HEK293T (cell line): ENCODE measurements at regions not wholly inside any gene's neighbourhood (a gene's known extent, or its start where the extent isn't known, plus 50 kb on each side); places are given as distances from the start of the nearest gene placed in this dataset.
"Not testable (repeated sequence)": the region's sequence is repeated elsewhere in the genome, so short reads cannot be mapped to it uniquely, and the experiment has no call there.

Source experiments
- CTBP1 ChIP-seq: fragments of 450-650 bp; IDR thresholded peaks from 2 replicates; pipeline ENCODE4 v1.6.1; 2016; ENCODE audit warnings: borderline replicate concordance
- FOXK2 ChIP-seq: fragments of 450-650 bp; IDR thresholded peaks from 2 replicates; pipeline ENCODE4 v1.6.1; 2016; ENCODE audit warnings: mild to moderate bottlenecking
- FOXM1 ChIP-seq: fragments of 450-650 bp; IDR thresholded peaks from 2 replicates; pipeline ENCODE4 v1.6.1; 2017; ENCODE audit warnings: mild to moderate bottlenecking, borderline replicate concordance
- HDGF ChIP-seq: fragments of 450-650 bp; IDR thresholded peaks from 2 replicates; pipeline ENCODE4 v1.6.1; 2017; ENCODE audit warnings: antibody characterized with exemption, borderline replicate concordance
- SP1 ChIP-seq: fragments of 450-650 bp; IDR thresholded peaks from 2 replicates; pipeline ENCODE4 v1.6.1; 2017
- TARDBP ChIP-seq: fragments of 450-650 bp; IDR thresholded peaks from 2 replicates; pipeline ENCODE4 v1.6.1; 2016

GRCh38 chr13:24989959-24990358 is 106.0 kb upstream of the PABPC3 start:
- not testable (repeated sequence) for TF ChIP-seq FOXK2, FOXM1, CTBP1, TARDBP, SP1, HDGF
